GM19240 (cell line): ENCODE measurements at regions not wholly inside any gene's neighbourhood (a gene's known extent, or its start where the extent isn't known, plus 50 kb on each side); places are given as distances from the start of the nearest gene placed in this dataset.

Source experiments
- DNase-seq: peaks from one replicate; pipeline ENCODE4 v3.0.0; 2011; ENCODE audit warnings: low spot score; ENCODE audit not compliant: insufficient read length

- no peak for DNase-seq
Measured at GRCh38 chr5:133801955-133802751, 166.3 kb downstream of the C5orf15 start.

DNA sequence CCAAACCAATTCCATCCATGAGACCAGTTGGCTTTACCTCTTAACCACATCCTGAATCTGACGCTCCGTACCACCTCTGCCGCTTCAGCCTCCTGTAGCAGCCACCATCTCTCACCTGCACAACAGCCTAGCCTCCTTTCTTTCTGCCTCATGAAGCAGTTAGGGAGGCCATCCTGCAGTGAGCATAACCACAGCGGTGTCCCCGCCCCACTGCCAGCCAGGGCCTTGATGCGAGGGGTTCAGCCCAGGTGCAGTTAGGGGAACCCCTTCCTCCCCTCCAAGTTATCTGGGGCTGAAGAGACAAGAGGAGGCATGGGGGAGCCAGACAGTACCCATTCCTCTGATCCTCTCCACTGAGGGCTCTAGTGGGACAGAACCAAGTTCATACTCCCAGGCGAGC, 167.0 kb downstream of the C5orf15 start:
- no peak for DNase-seq

DNA sequence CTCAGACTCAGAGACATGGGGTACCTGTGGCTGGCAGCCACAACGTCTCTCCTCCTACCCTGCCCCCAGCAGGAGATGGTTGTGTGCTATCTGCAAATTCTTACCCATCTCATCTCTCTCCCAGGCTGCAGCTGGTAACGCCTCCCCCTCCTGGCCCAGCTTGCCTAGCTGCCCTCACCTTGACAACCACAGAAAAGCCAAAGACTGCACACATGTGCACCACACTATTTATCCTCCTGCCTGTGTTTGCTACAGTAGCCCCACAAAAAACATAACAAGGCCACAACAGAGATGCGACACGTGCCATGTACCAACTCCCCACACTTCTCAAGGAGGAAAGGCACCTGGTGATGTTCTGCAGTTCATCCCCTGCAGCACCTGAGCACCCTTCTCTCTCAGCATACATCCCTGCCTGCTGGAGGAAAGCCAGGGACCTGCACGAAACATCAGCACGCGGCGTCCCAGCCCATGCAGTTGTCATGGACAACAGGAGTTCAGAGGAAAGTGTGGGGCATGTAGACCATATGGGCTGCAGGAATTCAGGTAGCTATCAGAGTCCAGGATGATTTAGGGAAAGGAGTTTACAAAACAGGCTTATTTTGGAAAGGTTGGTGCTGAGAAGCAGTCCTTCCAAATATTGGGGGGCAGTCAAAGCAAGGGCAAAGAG, 168.7 kb downstream of the C5orf15 start:
- no peak for DNase-seq

DNA sequence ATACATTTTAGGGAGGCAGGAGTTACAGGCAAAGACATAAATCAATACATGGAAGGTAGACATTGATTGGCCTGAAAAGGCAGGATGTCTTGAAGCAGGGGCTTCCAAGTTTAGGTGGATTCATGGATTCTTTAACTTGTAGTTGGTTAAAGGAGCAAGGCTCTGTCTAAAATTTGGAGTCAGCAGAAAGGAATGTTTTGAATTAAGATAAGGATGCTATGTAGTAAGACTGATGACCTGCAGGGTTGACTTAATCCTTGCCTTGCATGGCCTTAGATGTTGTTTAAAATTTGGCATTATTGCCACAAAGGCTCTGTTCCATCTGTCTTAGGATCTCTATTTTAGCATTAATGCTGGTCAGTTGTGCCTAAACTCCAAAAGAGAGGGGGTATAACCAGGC, 171.3 kb downstream of the C5orf15 start:
- no peak for DNase-seq

- DNase-seq, result no peak
Measured at GRCh38 chr5:133796186-133796585, 172.2 kb downstream of the C5orf15 start.

GRCh38 chr5:133794771-133795415, 173.5 kb downstream of the C5orf15 start:
- no peak for DNase-seq

DNA sequence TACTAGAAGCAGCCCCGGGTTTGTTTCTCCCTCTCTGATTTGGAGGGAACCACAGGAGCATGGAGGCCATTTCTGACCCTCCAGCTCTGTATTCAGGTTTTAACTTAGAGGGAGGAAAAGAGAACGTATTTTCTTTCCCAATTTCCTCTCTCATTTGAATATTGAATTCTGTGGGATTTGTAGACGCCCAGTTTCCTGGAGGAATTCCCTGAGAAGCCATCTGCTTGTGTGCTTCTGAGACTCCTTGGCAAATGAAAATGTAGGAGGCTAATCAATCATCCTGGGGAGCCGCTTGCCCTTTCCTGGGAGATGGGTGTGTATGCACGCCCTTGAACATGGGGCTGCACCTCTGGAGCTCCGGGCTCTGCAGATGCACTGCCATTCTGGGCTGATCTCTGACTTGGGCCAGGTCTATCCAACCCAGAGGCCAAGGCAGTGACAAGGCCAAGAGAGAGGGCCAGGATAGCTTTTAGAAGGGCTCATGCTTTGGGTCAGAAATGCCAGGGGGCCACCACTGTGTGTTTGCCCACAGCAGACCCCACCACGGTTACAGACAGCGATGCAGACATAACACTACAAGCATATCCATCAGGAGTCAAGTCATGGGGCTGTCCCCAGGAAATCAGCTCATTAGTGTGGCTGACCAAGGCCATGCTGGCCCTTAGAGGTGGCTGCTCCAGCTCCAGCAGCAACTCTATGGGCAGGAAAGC, 174.5 kb downstream of the C5orf15 start:
- no peak for DNase-seq

DNA sequence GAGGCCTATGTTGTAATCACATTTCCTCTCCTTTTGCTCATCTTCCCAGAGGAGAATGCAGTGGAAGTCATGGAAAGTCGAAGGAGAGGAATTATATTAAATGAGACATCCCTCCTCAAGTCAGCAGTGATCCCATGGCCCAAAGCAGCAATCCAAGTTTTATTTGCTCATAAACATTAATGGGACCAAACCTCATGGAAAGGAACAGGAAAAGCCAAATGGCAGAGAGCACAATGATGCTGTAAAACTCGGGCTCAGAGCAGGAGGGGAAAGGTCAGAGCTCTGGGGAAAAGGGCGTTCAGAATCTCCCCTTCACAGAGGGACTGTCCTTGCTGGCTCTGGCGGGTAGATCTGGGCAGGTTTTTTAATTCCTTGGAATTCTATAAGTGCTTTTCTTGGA, 175.8 kb downstream of the C5orf15 start:
- DNase-seq, result no peak

DNA sequence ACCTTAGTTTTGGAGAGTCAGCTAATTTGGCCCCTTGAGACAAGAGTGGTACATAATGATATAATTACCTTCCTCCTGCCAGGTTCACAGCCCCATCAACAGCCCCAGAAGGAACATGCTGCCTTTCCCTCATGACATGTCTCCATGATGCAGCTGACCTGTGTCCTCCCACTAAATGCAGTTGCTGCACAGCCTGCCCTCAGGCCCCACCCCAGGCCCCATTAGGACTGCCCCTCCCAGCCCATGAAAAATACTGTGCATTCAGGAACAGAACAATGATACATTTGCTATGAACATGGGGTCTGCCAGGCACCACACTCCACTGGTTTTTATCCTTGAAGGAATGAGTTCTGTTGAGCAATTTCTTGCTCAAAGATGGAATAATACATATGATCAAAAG, 176.4 kb downstream of the C5orf15 start:
- no peak for DNase-seq

DNA sequence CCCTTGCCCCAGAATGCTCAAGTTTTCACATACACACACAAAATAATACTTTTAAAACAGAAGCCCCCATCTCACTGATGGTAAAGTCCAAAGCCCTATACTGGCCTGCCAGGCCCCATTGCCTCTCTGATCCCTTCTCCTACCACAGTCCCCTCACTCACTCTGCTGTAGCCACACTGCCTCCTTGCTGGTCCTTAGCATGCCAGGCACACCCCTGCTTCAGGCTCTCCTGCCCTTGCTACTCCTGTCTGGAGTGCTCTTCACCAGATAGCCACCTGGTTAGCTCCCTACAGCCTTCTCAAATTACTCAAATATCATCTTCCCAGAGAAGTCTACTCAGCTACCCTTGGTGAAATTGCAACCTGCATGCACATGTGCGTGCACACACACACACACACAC, 177.5 kb downstream of the C5orf15 start:
- no peak for DNase-seq

DNA sequence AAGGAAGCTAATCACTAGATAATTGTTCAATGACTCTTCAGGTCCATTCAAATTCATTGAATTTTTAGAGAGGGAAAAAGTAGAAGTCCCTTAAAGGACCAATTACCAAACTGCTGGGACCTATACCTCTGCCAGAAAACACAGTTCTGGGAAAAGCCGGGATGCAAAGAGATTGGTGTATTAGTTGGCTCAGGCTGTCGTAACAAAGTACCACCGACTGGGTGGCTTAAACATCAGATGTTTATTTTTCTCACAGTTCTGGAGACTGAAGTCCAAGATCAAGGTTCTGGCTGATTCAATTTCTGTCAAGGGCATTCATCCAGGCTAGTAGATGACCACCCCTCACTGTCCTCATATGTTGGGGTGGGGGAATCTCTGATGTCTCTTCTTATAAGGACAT, 177.1 kb upstream of the FSTL4 start:
- no peak for DNase-seq

DNA sequence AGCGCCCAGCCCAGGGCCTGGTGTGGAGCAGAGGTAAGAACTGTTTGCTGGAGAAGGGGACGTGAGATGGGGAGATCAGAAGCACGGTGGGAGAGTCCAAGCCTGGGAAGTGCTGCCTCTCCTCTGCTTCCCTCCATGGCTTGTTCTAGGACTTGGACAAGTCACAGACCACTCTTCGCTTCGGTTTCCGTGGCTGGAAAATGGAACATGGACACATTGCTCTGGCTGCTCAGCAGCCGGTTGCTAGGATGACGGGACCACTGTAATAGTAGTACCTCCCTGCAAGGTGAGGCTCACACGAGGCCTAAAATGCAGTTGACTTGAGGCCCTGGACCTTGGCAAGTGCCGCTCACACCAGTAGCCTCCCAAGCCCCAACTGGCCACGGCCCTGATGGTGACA, 175.8 kb upstream of the FSTL4 start:
- no peak for DNase-seq

DNA sequence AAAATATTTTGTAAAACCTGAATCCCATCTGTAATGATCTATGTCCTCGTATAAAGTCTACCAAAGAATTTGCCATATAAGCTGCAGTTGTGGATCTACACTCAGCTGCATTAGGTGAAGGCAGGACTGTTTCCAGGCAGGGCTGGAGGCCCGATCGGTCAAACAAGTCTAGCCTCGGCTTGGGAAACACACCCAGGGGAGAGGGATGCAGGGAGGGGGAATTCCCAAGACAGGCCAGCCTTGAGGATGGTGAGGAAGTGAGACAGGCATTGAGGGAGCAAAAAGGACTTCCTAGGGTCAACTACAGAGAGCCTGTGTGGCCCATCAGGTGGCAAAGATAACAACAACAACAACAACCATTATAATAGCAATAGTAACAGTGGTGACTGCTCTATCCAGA, 174.1 kb upstream of the FSTL4 start:
- DNase-seq, result no peak

- DNase-seq, result no peak
Measured at GRCh38 chr5:133785182-133785581, 172.8 kb upstream of the FSTL4 start.

DNA sequence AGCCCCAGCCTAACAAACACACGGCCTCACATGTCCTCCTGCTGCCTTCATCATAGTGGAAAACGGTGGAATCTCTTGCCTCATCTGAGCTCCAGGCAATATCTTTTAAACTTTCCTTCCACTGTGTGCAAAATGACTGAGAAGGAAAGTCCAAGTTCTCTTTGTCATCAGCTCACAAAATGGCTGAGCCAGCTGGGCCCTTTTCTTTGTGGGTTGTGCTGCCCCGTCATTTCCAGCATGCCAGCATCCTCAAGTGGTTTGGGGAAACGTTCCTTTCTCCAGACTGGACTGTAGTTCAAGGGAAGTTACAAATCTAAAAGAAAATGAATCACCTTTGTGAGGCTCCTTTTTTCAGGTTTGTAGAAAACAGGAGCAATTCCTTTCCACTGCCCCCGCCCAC, 171.1 kb upstream of the FSTL4 start:
- no peak for DNase-seq

DNA sequence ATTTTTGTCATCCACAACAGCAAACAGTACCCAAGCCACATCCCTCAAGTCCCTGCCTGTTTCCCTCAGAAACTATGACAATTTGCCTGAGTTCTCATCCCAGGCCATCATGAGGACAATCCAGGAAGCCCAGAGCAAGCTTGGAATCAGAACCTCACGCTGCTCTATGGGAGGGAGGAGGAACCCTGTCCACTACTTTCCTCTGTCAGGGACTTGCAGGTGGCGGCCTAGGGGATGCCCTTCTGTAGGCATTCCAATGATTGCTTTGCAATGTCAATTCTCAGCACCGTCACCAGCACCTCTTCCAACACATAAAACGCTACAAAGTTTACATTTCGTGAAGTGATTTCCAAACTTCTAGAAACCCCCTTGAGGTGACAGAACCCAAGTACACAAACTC, 170.4 kb upstream of the FSTL4 start:
- DNase-seq, result no peak

DNA sequence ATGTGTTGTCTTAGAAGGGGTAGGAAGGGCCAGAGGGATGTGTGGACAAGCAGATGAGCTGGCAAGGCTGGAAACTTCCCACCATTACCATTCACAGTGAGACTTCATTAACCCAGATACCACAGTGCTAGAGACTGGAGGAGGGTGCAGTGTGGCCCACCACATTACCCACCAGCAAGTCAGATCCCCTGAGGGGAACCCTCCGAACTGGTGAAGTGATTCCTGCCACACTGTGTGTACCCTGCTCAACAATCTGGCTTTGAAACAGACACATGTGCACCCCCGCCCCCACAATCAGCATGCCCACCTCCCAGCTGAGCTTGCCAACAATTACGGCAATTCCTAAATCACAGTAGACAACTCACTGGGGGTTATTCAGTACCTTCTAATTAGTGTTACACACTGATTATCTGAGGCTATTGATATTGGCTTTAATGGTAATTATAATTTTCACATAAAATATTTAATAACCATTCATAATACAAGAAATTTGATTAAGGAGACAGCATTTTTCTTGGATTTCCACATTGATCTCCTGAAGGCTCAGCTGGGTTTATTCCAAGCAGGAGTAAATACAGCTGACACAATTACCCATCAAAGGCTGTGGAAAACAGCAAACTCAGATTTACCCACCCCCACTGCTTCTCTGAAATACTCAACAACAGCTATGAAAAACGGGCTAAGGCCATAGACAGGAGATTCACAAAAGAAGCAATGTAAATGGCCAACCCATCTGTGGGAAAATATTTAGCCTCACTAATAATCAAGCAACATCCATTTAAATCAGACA, 169.3 kb upstream of the FSTL4 start:
- no peak for DNase-seq

DNA sequence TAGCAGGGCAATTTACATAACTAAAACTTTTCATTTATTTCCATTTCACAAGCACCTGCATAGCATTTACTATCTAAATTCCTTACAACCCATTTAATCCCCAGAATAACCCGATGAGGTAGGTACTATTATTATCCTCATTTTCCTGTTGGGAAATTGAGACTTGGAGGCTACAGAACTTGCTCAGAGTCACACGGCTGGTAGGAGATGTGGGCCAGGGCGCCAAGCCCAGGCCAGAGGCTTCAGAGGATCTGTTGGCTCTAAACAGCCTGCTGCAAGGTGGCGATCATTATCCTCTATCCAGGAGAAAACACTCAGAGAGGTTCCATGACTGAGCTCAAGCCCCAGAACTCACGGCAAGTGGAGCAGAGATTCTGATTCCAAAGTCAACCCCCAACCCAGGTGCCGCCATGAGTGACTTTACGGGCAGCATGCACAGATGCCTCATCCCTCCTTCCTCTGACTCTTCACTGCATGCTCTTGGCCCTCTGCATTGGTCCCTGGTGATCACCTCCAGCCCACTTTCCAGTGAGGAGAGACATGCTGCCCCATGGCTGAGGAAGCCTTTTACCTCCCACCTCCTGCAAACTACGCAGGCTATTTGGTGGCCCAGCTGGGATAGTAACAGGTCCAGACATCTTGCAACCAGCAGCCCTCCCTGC, 168.4 kb upstream of the FSTL4 start:
- DNase-seq, result no peak

DNA sequence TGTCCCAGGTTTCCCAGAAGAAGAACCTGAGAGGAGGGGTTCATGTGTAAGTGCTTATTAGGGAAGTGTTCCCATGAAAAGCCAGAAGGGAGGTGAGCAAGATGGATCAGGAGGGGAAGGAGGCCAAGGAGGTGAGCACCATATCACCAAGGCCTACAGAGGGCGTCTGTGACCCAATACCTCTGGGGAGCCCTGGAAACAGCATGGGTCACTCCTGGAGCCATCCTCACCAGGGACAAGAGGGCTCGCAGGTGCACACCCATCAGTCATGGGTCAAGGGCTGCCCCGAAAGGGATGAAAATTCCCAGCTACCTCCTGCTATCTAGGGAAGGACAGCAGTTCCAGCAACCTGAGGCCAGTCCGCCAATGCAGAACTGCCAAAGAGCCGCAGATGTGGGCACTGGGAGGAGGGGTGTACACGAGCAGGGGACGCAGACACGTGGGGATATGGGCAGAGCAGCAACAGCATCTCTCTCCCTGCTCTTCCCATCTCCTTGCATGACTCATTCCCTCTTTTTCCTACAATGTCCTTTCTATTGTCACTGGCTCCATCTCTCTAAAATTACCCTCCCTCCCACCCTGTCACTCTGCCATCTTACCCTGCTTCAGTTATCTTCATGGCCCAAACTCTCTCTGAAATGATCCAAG, 167.6 kb upstream of the FSTL4 start:
- DNase-seq, result no peak

DNA sequence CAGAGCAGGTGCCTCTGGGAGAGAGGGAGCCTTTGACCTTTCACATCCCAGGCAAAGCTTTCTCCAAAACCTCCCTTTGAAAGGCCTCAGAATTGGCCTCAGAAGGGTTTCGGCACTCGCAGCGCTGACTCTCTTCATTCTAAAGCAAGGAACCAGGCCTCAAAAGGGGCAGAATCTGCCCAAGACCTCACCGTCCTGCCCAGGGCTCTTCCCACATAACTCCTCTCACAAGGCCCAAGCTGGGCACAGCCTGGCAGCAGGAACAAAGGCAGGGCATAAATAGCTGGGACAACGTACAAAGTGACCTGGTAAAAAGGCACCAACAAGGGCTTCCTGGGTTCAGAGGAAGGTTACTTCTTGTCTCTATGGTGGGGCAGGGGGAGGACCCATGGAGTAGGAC, 166.3 kb upstream of the FSTL4 start:
- DNase-seq, result no peak
